IMR-90 (cell line): ENCODE measurements at regions not wholly inside any gene's neighbourhood (a gene's known extent, or its start where the extent isn't known, plus 50 kb on each side); places are given as distances from the start of the nearest gene placed in this dataset.

Source experiments
- ATAC-seq: fragments of 200-7000 bp; cut with Tn5 transposase; 2 replicates; pipeline ENCODE4 v1.9.1; 2020; ENCODE audit warnings: low read depth, mild to moderate bottlenecking, moderate library complexity
- BruUV-seq: library from RNA; stranded (reverse); fragments of 400-500 nt; replicated peaks from 2 replicates; lab custom pipeline; 2021; lab: Mats Ljungman, UMichigan
- CTCF ChIA-PET: fragments of 300-600 bp; formaldehyde crosslinking; extraction: SDS; loops from one replicate; lab custom pipeline; 2021; ENCODE audit warnings: antibody characterized with exemption; lab: Yijun Ruan, JAX
- POLR2A ChIA-PET: fragments of 300-600 bp; sonication (Branson Sonifier 250); formaldehyde crosslinking; loops from one replicate; lab custom pipeline; 2022; ENCODE audit warnings: antibody characterized with exemption; ENCODE audit not compliant: unreplicated experiment; lab: Charles Lee
- DNase-seq: peaks from one replicate; pipeline ENCODE4 v3.0.0; 2013
- H2AFZ ChIP-seq: replicated peaks from 2 replicates; pipeline ENCODE3; 2013; ENCODE audit warnings: low read length, mild to moderate bottlenecking; ENCODE audit not compliant: poor library complexity
- H2AK5ac ChIP-seq: 2 replicates; pipeline ENCODE4 v1.6.1; 2013; ENCODE audit warnings: low read depth, low read length, inconsistent platforms
- H2AK9ac ChIP-seq: replicated peaks from 2 replicates; pipeline ENCODE3; 2013; ENCODE audit warnings: mild to moderate bottlenecking, low read depth, low read length, moderate library complexity; ENCODE audit not compliant: poor library complexity
- H2BK120ac ChIP-seq: 2 replicates; pipeline ENCODE4 v1.6.1; 2013; ENCODE audit warnings: low read depth, low read length, inconsistent platforms
- H2BK15ac ChIP-seq: 3 replicates; pipeline ENCODE4 v1.6.1; 2013; ENCODE audit warnings: low read depth, low read length, inconsistent platforms
- H2BK20ac ChIP-seq: 2 replicates; pipeline ENCODE4 v1.6.1; 2013; ENCODE audit warnings: low read depth, mild to moderate bottlenecking, inconsistent platforms, low read length, moderate library complexity
- H2BK5ac ChIP-seq: 2 replicates; pipeline ENCODE4 v1.6.1; 2013; ENCODE audit warnings: mild to moderate bottlenecking, low read depth, low read length, inconsistent platforms; ENCODE audit not compliant: poor library complexity, severe bottlenecking
- H3K14ac ChIP-seq: replicated peaks from 2 replicates; pipeline ENCODE4 v1.6.1; 2013; ENCODE audit warnings: low read depth, low read length, inconsistent platforms
- H3K18ac ChIP-seq: 2 replicates; pipeline ENCODE4 v1.6.1; 2013; ENCODE audit warnings: low read depth, low read length, control low read depth
- H3K23ac ChIP-seq: 2 replicates; pipeline ENCODE4 v1.6.1; 2013; ENCODE audit warnings: low read depth, low read length, inconsistent platforms
- H3K27ac ChIP-seq: 2 replicates; pipeline ENCODE4 v1.5.1; 2013; ENCODE audit warnings: mild to moderate bottlenecking, control low read depth, low read length; ENCODE audit not compliant: insufficient read depth
- H3K27me3 ChIP-seq: 2 replicates; pipeline ENCODE4 v1.6.1; 2013; ENCODE audit warnings: low read length; ENCODE audit not compliant: control insufficient read depth, insufficient read depth
- H3K36me3 ChIP-seq: 2 replicates; pipeline ENCODE4 v1.6.1; 2013; ENCODE audit warnings: low read length, mixed read lengths; ENCODE audit not compliant: control insufficient read depth, insufficient read depth
- H3K4ac ChIP-seq: 2 replicates; pipeline ENCODE4 v1.6.1; 2013; ENCODE audit warnings: low read depth, low read length, inconsistent platforms
- H3K4me1 ChIP-seq: 2 replicates; pipeline ENCODE4 v1.6.1; 2013; ENCODE audit warnings: low read length, mixed read lengths; ENCODE audit not compliant: control insufficient read depth, insufficient read depth
- H3K4me2 ChIP-seq: 2 replicates; pipeline ENCODE4 v1.6.1; 2013; ENCODE audit warnings: low read depth, mild to moderate bottlenecking, control low read depth, low read length, moderate library complexity
- H3K4me3 ChIP-seq: 2 replicates; pipeline ENCODE4 v1.5.1; 2013; ENCODE audit warnings: low read depth, mild to moderate bottlenecking, control low read depth, low read length, moderate library complexity; ENCODE audit not compliant: insufficient read depth
- H3K56ac ChIP-seq: 2 replicates; pipeline ENCODE4 v1.6.1; 2013; ENCODE audit warnings: low read length, inconsistent platforms; ENCODE audit not compliant: insufficient read depth; ENCODE audit errors: extremely low read depth
- H3K79me1 ChIP-seq, 2 experiments: 2 replicates each; pipeline ENCODE4 v1.6.1; 2013; ENCODE audit warnings: low read length in 2 of 2, inconsistent platforms in 1 of 2, low read depth in 1 of 2
- H3K9ac ChIP-seq: 2 replicates; pipeline ENCODE4 v1.6.1; 2013; ENCODE audit warnings: low read depth, low read length, control low read depth
- H3K9me1 ChIP-seq: 2 replicates; pipeline ENCODE4 v1.6.1; 2013; ENCODE audit warnings: low read length, inconsistent platforms; ENCODE audit not compliant: insufficient read depth
- H3K9me3 ChIP-seq: 2 replicates; pipeline ENCODE4 v1.6.1; 2013; ENCODE audit warnings: low read length; ENCODE audit not compliant: control insufficient read depth, insufficient read depth
- H4K20me1 ChIP-seq: 2 replicates; pipeline ENCODE4 v1.6.1; 2013; ENCODE audit warnings: low read length, inconsistent platforms; ENCODE audit not compliant: insufficient read depth
- H4K5ac ChIP-seq: 2 replicates; pipeline ENCODE4 v1.6.1; 2013; ENCODE audit warnings: mild to moderate bottlenecking, low read depth, low read length, control low read depth
- H4K8ac ChIP-seq, 2 experiments: 2 replicates each; pipeline ENCODE4 v1.6.1; 2013; ENCODE audit warnings: low read depth in 2 of 2, low read length in 2 of 2, control low read depth in 1 of 2, inconsistent platforms in 1 of 2
- H4K91ac ChIP-seq: 2 replicates; pipeline ENCODE4 v1.6.1; 2013; ENCODE audit warnings: low read depth, low read length, inconsistent platforms; ENCODE audit not compliant: insufficient read depth
- CHD1 ChIP-seq: IDR thresholded peaks from 2 replicates; pipeline ENCODE4 v1.6.1; 2012; ENCODE audit warnings: low read depth, low read length, improper control_type of control experiment
- MAZ ChIP-seq: IDR thresholded peaks from 2 replicates; pipeline ENCODE4 v1.6.1; 2012; ENCODE audit warnings: low read depth, mild to moderate bottlenecking, low read length, improper control_type of control experiment, moderate library complexity, borderline replicate concordance
- MXI1 ChIP-seq: IDR thresholded peaks from 2 replicates; pipeline ENCODE4 v1.6.1; 2012; ENCODE audit warnings: low read depth, mild to moderate bottlenecking, low read length, moderate library complexity, borderline replicate concordance
- NFE2L2 ChIP-seq: fragments of 150-350 bp; IDR thresholded peaks from 2 replicates; pipeline ENCODE4 v1.6.1; 2016; ENCODE audit warnings: low read depth, mild to moderate bottlenecking, low read length
- RCOR1 ChIP-seq: IDR thresholded peaks from 2 replicates; pipeline ENCODE4 v1.6.1; 2012; ENCODE audit warnings: mild to moderate bottlenecking, low read length, improper control_type of control experiment; ENCODE audit not compliant: insufficient replicate concordance
- RFX5 ChIP-seq: IDR thresholded peaks from 2 replicates; pipeline ENCODE4 v1.8.0; 2012; ENCODE audit warnings: low read depth, mild to moderate bottlenecking, low read length, moderate library complexity
- USF2 ChIP-seq: fragments of 150-350 bp; IDR thresholded peaks from 2 replicates; pipeline ENCODE4 v1.6.1; 2017; ENCODE audit warnings: mild to moderate bottlenecking, antibody characterized with exemption, low read length, low read depth
- WGBS, 2 experiments: methylation state at CpG; one replicate each; pipeline versions ENCODE4 v1.1.5 to v1.1.7; 2013; ENCODE audit warnings: missing lambda C conversion rate in 2 of 2; ENCODE audit not compliant: insufficient read length in 1 of 2; ENCODE audit errors: extremely low coverage in 2 of 2; 5-methylcytosine and 5-hydroxymethylcytosine counted together
- dilution Hi-C: fragments of 300-500 bp; cut with HindIII; formaldehyde crosslinking; loops from one replicate; pipeline ENCODE4 v1.14.3; 2018; ENCODE audit warnings: low sequenced_read_pairs; ENCODE audit not compliant: unreplicated experiment
- in situ Hi-C: fragments of 300-500 bp; cut with MboI; formaldehyde crosslinking; loops from 3 replicates; pipeline ENCODE4 v1.14.3; 2019; ENCODE audit warnings: low sequenced_read_pairs, inconsistent platforms, mixed read lengths
- intact Hi-C: fragments of 100-400 bp; cut with micrococcal nuclease; formaldehyde crosslinking; loops from 2 replicates; pipeline ENCODE4 v1.10.0; 2022

GRCh38 chr5:68011259-68011760, 204.2 kb upstream of the PIK3R1 start:
- Histone ChIP-seq H4K20me1 (no peaks in the 10 kb centered on the region), H3K4me1 (no peaks in the 10 kb centered on the region), H2BK15ac (no peak overlapping the region), H3K27ac (no peak overlapping the region), H3K14ac (no peak overlapping the region), H2AK9ac (no peak overlapping the region), H3K36me3 (no peaks in the 10 kb centered on the region), H2BK20ac (no peak overlapping the region), H3K4me2 (no peak overlapping the region), H3K9me3 (no peaks in the 10 kb centered on the region), H3K18ac (no peak overlapping the region), H3K4me3 (no peak overlapping the region), H3K9ac (no peak overlapping the region), H3K4ac (no peak overlapping the region), H4K5ac (no peak overlapping the region), H3K56ac (no peak overlapping the region), H3K23ac (no peak overlapping the region), H2BK5ac (no peak overlapping the region), H2AFZ (no peak overlapping the region), H3K27me3 (0 out of 2 replicates have a peak, but pooled peaks cover 2% of the 10 kb centered on the region), H2AK5ac (no peak overlapping the region), H4K91ac (no peak overlapping the region), H4K8ac (no peak overlapping the region), H2BK120ac (no peak overlapping the region), H3K9me1 (no peaks in the 10 kb centered on the region), H3K79me1 (no peaks in the 10 kb centered on the region)
- dilution Hi-C loops (no loop called here), intact Hi-C loops (no loop called here), in situ Hi-C loops (no loop called here)
- ChIA-PET CTCF (no interaction called here), POLR2A (no interaction called here)
- ATAC-seq (no peak), DNase-seq (no peak)
- TF ChIP-seq MXI1 (no peak), RFX5 (no peak), CHD1 (no peak), RCOR1 (no peak), NFE2L2 (no peak), USF2 (no peak), MAZ (no peak)
- no TSS peak for BruUV-seq
- WGBS, 2 experiments: no CpG with 5 or more reads among the region's 2 CpGs
